ENCODE measurements at regions not wholly inside any gene's neighbourhood (a gene's known extent, or its start where the extent isn't known, plus 50 kb on each side); places are given as distances from the start of the nearest gene placed in this dataset.

DNA sequence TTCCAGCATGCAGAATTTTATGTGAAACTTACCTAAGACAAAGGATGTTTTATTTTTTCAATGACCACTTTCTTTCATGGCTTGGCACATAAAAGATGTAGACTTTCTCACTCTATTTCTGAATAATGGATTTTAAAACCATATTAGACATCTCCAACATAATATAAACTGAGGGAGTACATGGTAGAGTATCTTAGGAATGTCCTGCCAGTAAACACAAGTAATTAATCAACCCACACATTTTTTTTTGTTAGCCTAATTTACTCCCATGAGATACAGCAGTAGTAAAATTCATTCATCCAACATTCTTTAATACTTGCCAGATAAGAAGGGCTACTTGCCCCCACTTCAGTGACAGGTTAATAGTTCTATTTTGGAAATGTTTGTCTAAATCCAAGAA, 235.4 kb upstream of the ADAMTS5 start:
- H3K9me3 ChIP-seq (ENCODE audit: low read depth), result no peaks in the 10 kb centered on the region
- DNase-seq (ENCODE audit: low read depth in 1 of 2, low spot score in 1 of 2), result no peak
- H3K4me3 ChIP-seq, result no peak overlapping the region
- H3K36me3 ChIP-seq, result no peaks in the 10 kb centered on the region
- H3K4me1 ChIP-seq (ENCODE audit: low read depth), result no peaks in the 10 kb centered on the region
- H3K27me3 ChIP-seq, result no peaks in the 10 kb centered on the region
- no peak overlapping the region for H3K27ac ChIP-seq
- TF ChIP-seq, protein P1, sequence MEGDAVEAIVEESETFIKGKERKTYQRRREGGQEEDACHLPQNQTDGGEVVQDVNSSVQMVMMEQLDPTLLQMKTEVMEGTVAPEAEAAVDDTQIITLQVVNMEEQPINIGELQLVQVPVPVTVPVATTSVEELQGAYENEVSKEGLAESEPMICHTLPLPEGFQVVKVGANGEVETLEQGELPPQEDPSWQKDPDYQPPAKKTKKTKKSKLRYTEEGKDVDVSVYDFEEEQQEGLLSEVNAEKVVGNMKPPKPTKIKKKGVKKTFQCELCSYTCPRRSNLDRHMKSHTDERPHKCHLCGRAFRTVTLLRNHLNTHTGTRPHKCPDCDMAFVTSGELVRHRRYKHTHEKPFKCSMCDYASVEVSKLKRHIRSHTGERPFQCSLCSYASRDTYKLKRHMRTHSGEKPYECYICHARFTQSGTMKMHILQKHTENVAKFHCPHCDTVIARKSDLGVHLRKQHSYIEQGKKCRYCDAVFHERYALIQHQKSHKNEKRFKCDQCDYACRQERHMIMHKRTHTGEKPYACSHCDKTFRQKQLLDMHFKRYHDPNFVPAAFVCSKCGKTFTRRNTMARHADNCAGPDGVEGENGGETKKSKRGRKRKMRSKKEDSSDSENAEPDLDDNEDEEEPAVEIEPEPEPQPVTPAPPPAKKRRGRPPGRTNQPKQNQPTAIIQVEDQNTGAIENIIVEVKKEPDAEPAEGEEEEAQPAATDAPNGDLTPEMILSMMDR (IDR thresholded peaks at IDR 0.05; ENCODE audit: low read depth, low read length), result no peak

DNA sequence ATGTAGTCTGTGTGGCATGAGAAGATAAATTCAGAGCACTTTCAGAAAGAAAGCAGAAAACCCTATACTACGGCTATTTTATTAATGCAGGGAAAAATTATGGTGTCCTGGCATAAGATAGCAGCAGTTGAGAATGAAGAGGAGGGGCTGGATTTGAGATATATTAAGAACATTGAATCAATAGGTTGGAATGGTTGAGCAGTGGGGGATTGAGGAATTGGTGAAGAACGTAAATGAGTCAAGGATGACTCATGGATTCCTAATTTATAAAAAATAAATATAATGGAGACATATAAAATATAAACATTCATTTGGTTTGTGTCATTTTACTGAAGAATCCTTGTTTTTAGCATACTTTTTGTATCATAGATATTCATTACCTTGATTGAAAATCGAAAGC, 234.3 kb upstream of the ADAMTS5 start:
- Histone ChIP-seq H3K9me3 (ENCODE audit: low read depth) (no peaks in the 10 kb centered on the region), H3K27me3 (no peaks in the 10 kb centered on the region), H3K4me1 (ENCODE audit: low read depth) (no peaks in the 10 kb centered on the region), H3K36me3 (no peaks in the 10 kb centered on the region), H3K27ac (no peak overlapping the region), H3K4me3 (no peak overlapping the region)
- no peak for DNase-seq (ENCODE audit: low read depth in 1 of 2, low spot score in 1 of 2)
- TF ChIP-seq, protein P1 (IDR thresholded peaks at IDR 0.05; ENCODE audit: low read depth, low read length), result no peak

DNA sequence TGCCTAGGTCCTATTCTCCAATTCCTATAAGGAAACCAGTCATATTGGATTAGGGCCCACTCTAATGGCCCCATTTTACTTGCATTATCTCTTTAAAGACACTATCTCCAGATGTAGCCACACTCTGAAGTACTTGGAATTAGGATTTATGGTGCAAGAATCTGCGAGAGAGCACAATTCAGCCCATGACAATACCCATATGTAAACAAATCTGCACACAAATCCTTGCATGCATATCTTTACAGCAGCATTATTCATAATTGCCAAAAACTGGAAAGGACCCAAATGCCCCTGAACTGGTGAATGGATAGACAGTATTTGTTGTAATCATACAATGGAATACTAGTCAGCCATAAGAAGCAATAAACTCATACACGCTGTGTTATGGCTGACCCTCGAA, 229.8 kb upstream of the ADAMTS5 start:
- TF ChIP-seq, protein P1 (IDR thresholded peaks at IDR 0.05; ENCODE audit: low read depth, low read length), result no peak
- Histone ChIP-seq H3K36me3 (no peaks in the 10 kb centered on the region), H3K27ac (no peak overlapping the region), H3K4me1 (ENCODE audit: low read depth) (no peaks in the 10 kb centered on the region), H3K9me3 (ENCODE audit: low read depth) (no peaks in the 10 kb centered on the region), H3K4me3 (no peak overlapping the region), H3K27me3 (no peaks in the 10 kb centered on the region)
- no peak for DNase-seq (ENCODE audit: low read depth in 1 of 2, low spot score in 1 of 2)

DNA sequence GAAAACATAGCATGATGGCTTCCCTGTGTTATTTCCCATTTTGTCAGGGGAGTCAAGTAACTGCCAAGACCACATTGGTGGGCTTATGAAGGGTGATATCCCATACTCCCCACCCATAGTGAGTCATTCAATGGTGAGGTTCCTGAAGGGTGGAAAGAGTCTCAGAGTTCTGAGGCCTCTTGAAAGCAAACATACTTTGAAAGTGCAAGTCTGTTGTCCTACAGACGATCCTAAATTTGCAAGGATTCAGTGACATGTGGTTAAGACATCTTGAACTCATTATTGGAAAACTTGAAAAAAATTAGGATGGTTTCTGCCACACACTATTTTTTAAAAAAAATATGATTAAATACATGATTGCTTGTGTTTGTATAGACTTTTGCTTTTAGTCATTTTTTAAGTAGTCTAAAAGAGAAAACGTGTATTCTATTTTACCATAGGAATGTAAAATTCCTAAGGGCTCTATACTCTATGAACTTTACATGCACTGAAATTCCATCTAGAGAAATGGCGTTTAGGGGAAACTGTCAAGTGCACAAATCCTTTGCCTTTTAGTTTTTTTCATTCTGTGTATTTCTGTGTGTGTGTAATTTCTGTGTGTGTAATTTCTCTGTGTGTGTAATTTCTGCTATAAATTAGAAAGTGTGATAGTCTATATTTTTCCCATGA, 225.5 kb upstream of the ADAMTS5 start:
- no peak for DNase-seq (ENCODE audit: low read depth in 1 of 2, low spot score in 1 of 2)
- Histone ChIP-seq H3K4me1 (ENCODE audit: low read depth) (no peaks in the 10 kb centered on the region), H3K9me3 (ENCODE audit: low read depth) (no peaks in the 10 kb centered on the region), H3K36me3 (no peaks in the 10 kb centered on the region), H3K27me3 (no peaks in the 10 kb centered on the region), H3K27ac (no peak overlapping the region), H3K4me3 (no peak overlapping the region)
- TF ChIP-seq, protein P1 (IDR thresholded peaks at IDR 0.05; ENCODE audit: low read depth, low read length), result no peak

DNA sequence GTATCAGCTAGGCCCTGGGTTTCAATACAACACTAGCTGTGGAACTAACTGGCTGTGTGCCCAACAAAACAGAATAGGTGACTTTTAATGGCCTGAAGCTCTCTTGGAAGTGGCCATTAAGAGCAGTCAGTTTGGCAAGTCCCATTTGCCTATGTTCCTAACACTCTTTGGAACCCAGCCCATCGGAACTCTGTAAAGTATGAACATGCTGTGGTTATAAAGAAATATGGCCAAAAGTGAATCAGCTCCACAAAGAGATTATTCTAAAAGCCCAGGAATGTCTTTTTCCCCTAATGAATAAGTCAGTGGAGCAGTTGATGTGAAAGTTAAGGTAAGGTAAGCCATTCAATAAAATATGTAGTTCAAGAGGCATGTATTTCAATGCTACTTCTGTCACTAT, 223.7 kb upstream of the ADAMTS5 start:
- Histone ChIP-seq H3K27me3 (no peaks in the 10 kb centered on the region), H3K27ac (no peak overlapping the region), H3K4me3 (no peak overlapping the region), H3K36me3 (no peaks in the 10 kb centered on the region), H3K9me3 (ENCODE audit: low read depth) (no peaks in the 10 kb centered on the region), H3K4me1 (ENCODE audit: low read depth) (no peaks in the 10 kb centered on the region)
- DNase-seq (ENCODE audit: low read depth in 1 of 2, low spot score in 1 of 2), result peak; percentile 19 to 38
- TF ChIP-seq, protein P1 (IDR thresholded peaks at IDR 0.05; ENCODE audit: low read depth, low read length), result no peak
